PC-9 (cell line): ENCODE measurements at regions not wholly inside any gene's neighbourhood (a gene's known extent, or its start where the extent isn't known, plus 50 kb on each side); places are given as distances from the start of the nearest gene placed in this dataset.
"Not testable (repeated sequence)": the region's sequence is repeated elsewhere in the genome, so short reads cannot be mapped to it uniquely, and the experiment has no call there.

Experiments used
- CTCF ChIP-seq: fragments of 200-600 bp; sonication (generic); conservative IDR thresholded peaks from 2 replicates; pipeline ENCODE4 v1.6.1; 2017; ENCODE audit warnings: mixed run types, antibody characterized with exemption, mild to moderate bottlenecking, moderate library complexity
- EZH2 ChIP-seq: fragments of 200-600 bp; sonication (generic); IDR thresholded peaks from 2 replicates; pipeline ENCODE4 v1.8.0; 2017; ENCODE audit warnings: antibody characterized with exemption, low read depth

GRCh38 chr7:109596948-109597347 is 1027.3 kb downstream of the DNAJB9 start:
- TF ChIP-seq CTCF, EZH2: not testable (repeated sequence)
